Keratinocyte (primary cell): ENCODE measurements at regions not wholly inside any gene's neighbourhood (a gene's known extent, or its start where the extent isn't known, plus 50 kb on each side); places are given as distances from the start of the nearest gene placed in this dataset.

Experiments used
- DNase-seq: peaks from one replicate; pipeline ENCODE4 v3.0.0-alpha.2; 2011; ENCODE audit warnings: low read depth, missing footprints, low spot score
- FAIRE-seq: peaks from 2 replicates; lab custom pipeline; 2011; peaks lifted over from hg19 to GRCh38; lab: Jason Lieb, UNC
- H2AFZ ChIP-seq: 2 replicates; pipeline ENCODE4 v1.6.0; 2012; ENCODE audit warnings: low read length, control low read depth, inconsistent platforms; ENCODE audit not compliant: control insufficient read depth
- H3K27ac ChIP-seq: 2 replicates; pipeline ENCODE4 v1.5.1; 2011; ENCODE audit warnings: low read length; ENCODE audit not compliant: control insufficient read depth, insufficient read depth
- H3K27me3 ChIP-seq: 3 replicates; pipeline ENCODE4 v1.6.0; 2011; ENCODE audit warnings: low read length; ENCODE audit not compliant: control insufficient read depth, insufficient read depth; ENCODE audit errors: extremely low read depth
- H3K36me3 ChIP-seq, 2 experiments: 2 replicates in 1 of 2; 3 replicates in 1 of 2; pipeline ENCODE4 v1.5.1; 2011; ENCODE audit warnings: low read length in 2 of 2, mild to moderate bottlenecking in 1 of 2; ENCODE audit not compliant: control insufficient read depth in 2 of 2, insufficient read depth in 2 of 2; ENCODE audit errors: extremely low read depth in 1 of 2
- H3K4me1 ChIP-seq: 3 replicates; pipeline ENCODE4 v1.5.1; 2011; ENCODE audit warnings: low read length; ENCODE audit not compliant: control insufficient read depth, insufficient read depth; ENCODE audit errors: extremely low read depth
- H3K4me2 ChIP-seq: 3 replicates; pipeline ENCODE4 v1.6.0; 2011; ENCODE audit warnings: low read depth, low read length; ENCODE audit not compliant: control insufficient read depth, insufficient read depth; ENCODE audit errors: extremely low read depth
- H3K4me3 ChIP-seq, 3 experiments: fragments of 200-600 bp in 1 of 3; sonication (generic) in 1 of 3; 2 replicates in 2 of 3; 3 replicates in 1 of 3; pipeline ENCODE4 v1.5.1; 2011 to 2016; ENCODE audit warnings: low read length in 3 of 3, mild to moderate bottlenecking in 3 of 3, control low read depth in 2 of 3, inconsistent platforms in 1 of 3, low read depth in 1 of 3, mixed read lengths in 1 of 3, mixed run types in 1 of 3, moderate library complexity in 1 of 3; ENCODE audit not compliant: control insufficient read depth in 2 of 3, insufficient read depth in 2 of 3; ENCODE audit errors: extremely low read depth in 1 of 3
- H3K79me2 ChIP-seq: 2 replicates; pipeline ENCODE4 v1.6.0; 2012; ENCODE audit warnings: low read length; ENCODE audit not compliant: control insufficient read depth, insufficient read depth
- H3K9ac ChIP-seq: 3 replicates; pipeline ENCODE4 v1.6.0; 2011; ENCODE audit warnings: low read length; ENCODE audit not compliant: control insufficient read depth, insufficient read depth; ENCODE audit errors: extremely low read depth
- H3K9me1 ChIP-seq: 3 replicates; pipeline ENCODE4 v1.6.0; 2011; ENCODE audit warnings: low read length; ENCODE audit not compliant: control insufficient read depth, insufficient read depth; ENCODE audit errors: extremely low read depth
- H3K9me3 ChIP-seq: 2 replicates; pipeline ENCODE4 v1.5.1; 2012; ENCODE audit warnings: low read depth, low read length; ENCODE audit not compliant: control insufficient read depth
- H4K20me1 ChIP-seq: 3 replicates; pipeline ENCODE4 v1.6.0; 2011; ENCODE audit warnings: low read length; ENCODE audit not compliant: control insufficient read depth, insufficient read depth; ENCODE audit errors: extremely low read depth
- EZH2 ChIP-seq: IDR thresholded peaks from one replicate; pipeline ENCODE4 v1.6.1; 2012; ENCODE audit warnings: inconsistent platforms, mild to moderate bottlenecking, low read length, moderate library complexity
- dilution Hi-C: fragments of 300-500 bp; cut with MboI; formaldehyde crosslinking; loops from one replicate; pipeline ENCODE4 v1.7.0; 2020; ENCODE audit warnings: low sequenced_read_pairs; ENCODE audit not compliant: extremely low pct_ligation_motif_present
- TF ChIP-seq, protein P1 (sequence below), 3 experiments: IDR thresholded peaks in 1 of 3; conservative IDR thresholded peaks in 1 of 3; optimal IDR thresholded peaks in 1 of 3; 2 replicates in 2 of 3; 3 replicates in 1 of 3; pipeline versions ENCODE3 to v1.5.1; 2011; ENCODE audit warnings: low read length in 3 of 3, mild to moderate bottlenecking in 3 of 3, moderate library complexity in 2 of 3, control low read depth in 1 of 3, inconsistent platforms in 1 of 3; ENCODE audit not compliant: insufficient read depth in 2 of 3; ENCODE audit errors: extremely low read depth in 1 of 3

DNA sequence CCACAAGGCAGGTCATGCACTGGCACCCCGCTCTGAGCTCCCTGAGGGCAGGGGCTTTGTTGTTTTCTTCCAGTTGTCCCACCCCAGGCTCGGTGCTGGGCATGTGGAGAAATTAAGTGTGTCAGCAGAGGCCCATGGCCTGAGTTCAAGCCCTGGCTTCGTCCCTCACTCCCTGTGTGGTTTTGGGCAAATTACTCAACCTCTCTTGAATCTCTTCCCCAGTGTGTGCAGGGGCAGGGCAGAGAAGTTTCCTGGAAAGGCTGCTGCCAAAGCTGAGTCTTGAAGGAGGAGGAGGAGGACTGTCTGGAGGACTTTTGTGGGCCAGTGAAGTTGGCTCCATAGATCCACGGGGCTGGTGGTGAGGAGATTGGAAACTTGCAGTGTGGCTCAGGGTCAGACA is 138.1 kb upstream of the E2F8 start:
- H3K9me3 ChIP-seq = no peaks in the 10 kb centered on the region
- no peak overlapping the region for H2AFZ ChIP-seq
- no peak overlapping the region for H3K4me3 ChIP-seq
- FAIRE-seq (no peak), DNase-seq (no peak)
- dilution Hi-C loops = no loop called here
- H3K79me2 ChIP-seq = no peaks in the 10 kb centered on the region
- H3K36me3 ChIP-seq = no peaks in the 10 kb centered on the region
- peaks cover 30% of the 10 kb centered on the region for H3K4me1 ChIP-seq
- H4K20me1 ChIP-seq = no peaks in the 10 kb centered on the region
- no peak overlapping the region for H3K27ac ChIP-seq
- H3K9ac ChIP-seq = no peak overlapping the region
- TF ChIP-seq, protein P1, sequence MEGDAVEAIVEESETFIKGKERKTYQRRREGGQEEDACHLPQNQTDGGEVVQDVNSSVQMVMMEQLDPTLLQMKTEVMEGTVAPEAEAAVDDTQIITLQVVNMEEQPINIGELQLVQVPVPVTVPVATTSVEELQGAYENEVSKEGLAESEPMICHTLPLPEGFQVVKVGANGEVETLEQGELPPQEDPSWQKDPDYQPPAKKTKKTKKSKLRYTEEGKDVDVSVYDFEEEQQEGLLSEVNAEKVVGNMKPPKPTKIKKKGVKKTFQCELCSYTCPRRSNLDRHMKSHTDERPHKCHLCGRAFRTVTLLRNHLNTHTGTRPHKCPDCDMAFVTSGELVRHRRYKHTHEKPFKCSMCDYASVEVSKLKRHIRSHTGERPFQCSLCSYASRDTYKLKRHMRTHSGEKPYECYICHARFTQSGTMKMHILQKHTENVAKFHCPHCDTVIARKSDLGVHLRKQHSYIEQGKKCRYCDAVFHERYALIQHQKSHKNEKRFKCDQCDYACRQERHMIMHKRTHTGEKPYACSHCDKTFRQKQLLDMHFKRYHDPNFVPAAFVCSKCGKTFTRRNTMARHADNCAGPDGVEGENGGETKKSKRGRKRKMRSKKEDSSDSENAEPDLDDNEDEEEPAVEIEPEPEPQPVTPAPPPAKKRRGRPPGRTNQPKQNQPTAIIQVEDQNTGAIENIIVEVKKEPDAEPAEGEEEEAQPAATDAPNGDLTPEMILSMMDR (optimal IDR thresholded peaks at IDR 0.05 in 1 of 3, IDR thresholded peaks at IDR 0.05 in 1 of 3, conservative IDR thresholded peaks at IDR 0.05 in 1 of 3; ENCODE audit: extremely low read depth in 1 of 3, insufficient read depth in 2 of 3, low read length in 3 of 3) = no peak
- TF ChIP-seq EZH2 = no peak
- no peak overlapping the region for H3K4me2 ChIP-seq
- H3K9me1 ChIP-seq = no peaks in the 10 kb centered on the region
- H3K27me3 ChIP-seq = no peaks in the 10 kb centered on the region

DNA sequence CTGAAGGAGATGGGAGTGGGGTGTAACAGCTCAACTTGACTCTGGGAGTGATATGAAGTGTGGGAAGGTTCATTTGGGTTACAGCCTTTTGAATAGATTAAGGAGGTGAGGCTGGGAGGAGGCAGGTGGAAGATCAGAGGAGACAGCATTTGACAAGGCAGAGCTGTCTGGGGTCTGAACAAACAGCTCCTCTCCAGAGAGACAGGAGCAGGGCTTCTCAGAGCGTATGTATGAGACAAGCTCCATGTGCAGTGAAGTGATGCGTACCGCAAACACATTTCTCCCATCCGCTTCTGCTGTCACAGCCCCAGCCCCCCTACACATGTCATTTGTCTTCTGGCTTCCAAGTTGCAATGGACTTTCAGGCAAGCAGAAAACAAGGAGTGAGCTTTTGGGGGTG is 137.1 kb upstream of the E2F8 start:
- Histone ChIP-seq H3K4me2 (no peak overlapping the region), H3K9me1 (no peaks in the 10 kb centered on the region), H3K4me3 (no peak overlapping the region), H3K27me3 (no peaks in the 10 kb centered on the region), H3K36me3 (no peaks in the 10 kb centered on the region), H3K9me3 (no peaks in the 10 kb centered on the region), H3K79me2 (no peaks in the 10 kb centered on the region), H3K27ac (no peak overlapping the region), H4K20me1 (no peaks in the 10 kb centered on the region), H2AFZ (no peak overlapping the region), H3K4me1 (peaks cover 40% of the 10 kb centered on the region), H3K9ac (no peak overlapping the region)
- TF ChIP-seq, protein P1 (optimal IDR thresholded peaks at IDR 0.05 in 1 of 3, IDR thresholded peaks at IDR 0.05 in 1 of 3, conservative IDR thresholded peaks at IDR 0.05 in 1 of 3; ENCODE audit: extremely low read depth in 1 of 3, insufficient read depth in 2 of 3, low read length in 3 of 3) = no peak
- no peak for TF ChIP-seq EZH2
- dilution Hi-C loops = no loop called here
- FAIRE-seq = no peak
- DNase-seq = no peak
